Liver (tissue), 8 donors: ENCODE measurements at regions not wholly inside any gene's neighbourhood (a gene's known extent, or its start where the extent isn't known, plus 50 kb on each side); places are given as distances from the start of the nearest gene placed in this dataset.

Source experiments
- DNase-seq: peaks from one replicate; pipeline ENCODE4 v3.0.0-alpha.2; 2017; ENCODE audit warnings: low spot score
- H3K27ac ChIP-seq, 2 donors: one replicate each; pipeline ENCODE4 v1.7.0; 2013; ENCODE audit warnings: inconsistent platforms in 2 of 2, low read length in 2 of 2, control low read depth in 1 of 2, low read depth in 1 of 2, mild to moderate bottlenecking in 1 of 2
- H3K27me3 ChIP-seq, 4 donors: one replicate each; pipeline versions ENCODE4 v1.6.1 to v1.7.0; 2013; ENCODE audit warnings: low read length in 3 of 4, inconsistent platforms in 1 of 4, mild to moderate bottlenecking in 1 of 4, moderate library complexity in 1 of 4; ENCODE audit not compliant: control insufficient read depth in 4 of 4, insufficient read depth in 4 of 4
- H3K36me3 ChIP-seq, 4 donors: one replicate each; pipeline versions ENCODE4 v1.6.1 to v1.7.0; 2013; ENCODE audit warnings: low read length in 3 of 4, mild to moderate bottlenecking in 3 of 4, low read depth in 1 of 4, moderate library complexity in 1 of 4; ENCODE audit not compliant: control insufficient read depth in 4 of 4, insufficient read depth in 3 of 4
- H3K4me1 ChIP-seq, 4 donors: one replicate each; pipeline versions ENCODE4 v1.6.1 to v1.7.0; 2013; ENCODE audit warnings: low read length in 3 of 4, mild to moderate bottlenecking in 3 of 4, moderate library complexity in 1 of 4; ENCODE audit not compliant: control insufficient read depth in 4 of 4, insufficient read depth in 4 of 4
- H3K4me3 ChIP-seq, 3 donors: one replicate each; pipeline versions ENCODE4 v1.6.1 to v1.7.0; 2013; ENCODE audit warnings: low read length in 3 of 3, control low read depth in 1 of 3, low read depth in 1 of 3, mild to moderate bottlenecking in 1 of 3
- H3K9ac ChIP-seq, 2 donors: one replicate each; pipeline ENCODE4 v1.7.0; 2013; ENCODE audit warnings: low read length in 2 of 2, mild to moderate bottlenecking in 2 of 2, moderate library complexity in 2 of 2, control low read depth in 1 of 2, low read depth in 1 of 2
- H3K9me3 ChIP-seq, 4 donors: one replicate each; pipeline versions ENCODE4 v1.6.1 to v1.7.0; 2013; ENCODE audit warnings: low read length in 3 of 4; ENCODE audit not compliant: control insufficient read depth in 4 of 4
- ATF3 ChIP-seq: IDR thresholded peaks from 2 replicates; pipeline ENCODE4 v1.6.1; 2016; ENCODE audit warnings: antibody characterized with exemption
- EGR1 ChIP-seq, 2 donors: IDR thresholded peaks; 2 replicates each; pipeline ENCODE4 v1.6.1; 2016 to 2018; ENCODE audit warnings: antibody characterized with exemption in 2 of 2, low read depth in 2 of 2
- FOXA1 ChIP-seq: IDR thresholded peaks from 2 replicates; pipeline ENCODE4 v1.6.1; 2016; ENCODE audit warnings: antibody characterized with exemption
- FOXA2 ChIP-seq: IDR thresholded peaks from 2 replicates; pipeline ENCODE4 v1.6.1; 2016; ENCODE audit warnings: antibody characterized with exemption
- GABPA ChIP-seq, 2 donors: IDR thresholded peaks in 1 of 2; conservative IDR thresholded peaks in 1 of 2; 2 replicates each; pipeline ENCODE4 v1.6.1; 2016; ENCODE audit warnings: antibody characterized with exemption in 2 of 2, mild to moderate bottlenecking in 1 of 2, moderate library complexity in 1 of 2
- HNF4A ChIP-seq, 2 donors: conservative IDR thresholded peaks; 2 replicates each; pipeline ENCODE4 v1.6.1; 2016; ENCODE audit warnings: antibody characterized with exemption in 2 of 2, mild to moderate bottlenecking in 2 of 2
- HNF4G ChIP-seq: IDR thresholded peaks from 2 replicates; pipeline ENCODE4 v1.6.1; 2016; ENCODE audit warnings: antibody characterized with exemption
- JUND ChIP-seq, 2 donors: IDR thresholded peaks; 2 replicates each; pipeline ENCODE4 v1.6.1; 2016; ENCODE audit warnings: antibody characterized with exemption in 2 of 2
- MAX ChIP-seq: IDR thresholded peaks from 2 replicates; pipeline ENCODE4 v1.6.1; 2016; ENCODE audit warnings: antibody characterized with exemption
- NR2F2 ChIP-seq: IDR thresholded peaks from 2 replicates; pipeline ENCODE4 v1.6.1; 2016; ENCODE audit warnings: antibody characterized with exemption
- RAD21 ChIP-seq, 2 donors: IDR thresholded peaks; 2 replicates each; pipeline ENCODE4 v1.6.1; 2016; ENCODE audit warnings: antibody characterized with exemption in 2 of 2, mild to moderate bottlenecking in 2 of 2
- RXRA ChIP-seq, 2 donors: IDR thresholded peaks; 2 replicates each; pipeline ENCODE4 v1.6.1; 2017 to 2018; ENCODE audit warnings: antibody characterized with exemption in 2 of 2, mild to moderate bottlenecking in 1 of 2
- SP1 ChIP-seq: IDR thresholded peaks from 2 replicates; pipeline ENCODE4 v1.6.1; 2018; ENCODE audit warnings: antibody characterized with exemption, mild to moderate bottlenecking
- TAF1 ChIP-seq: conservative IDR thresholded peaks from 2 replicates; pipeline ENCODE4 v1.6.1; 2016; ENCODE audit warnings: antibody characterized with exemption, mild to moderate bottlenecking
- YY1 ChIP-seq: IDR thresholded peaks from 2 replicates; pipeline ENCODE4 v1.6.1; 2016; ENCODE audit warnings: antibody characterized with exemption, mild to moderate bottlenecking
- WGBS: extraction: QIAGEN DNeasy Blood & Tissue Kit; methylation state at CpG from one replicate; pipeline ENCODE4 v1.1.7; 2013; 5-methylcytosine and 5-hydroxymethylcytosine counted together
- TF ChIP-seq, protein P1 (sequence below): fragments of 150-350 bp; IDR thresholded peaks from 2 replicates; pipeline ENCODE4 v1.5.1; 2017; ENCODE audit warnings: improper control_type of control experiment, low read depth, low read length; ENCODE audit not compliant: missing input control
- TF ChIP-seq, protein P2 (sequence below): IDR thresholded peaks from 2 replicates; pipeline ENCODE4 v1.6.1; 2016; ENCODE audit warnings: antibody characterized with exemption, mild to moderate bottlenecking
- TF ChIP-seq, protein P3 (sequence below): IDR thresholded peaks from 2 replicates; pipeline ENCODE4 v1.6.1; 2016; ENCODE audit warnings: antibody characterized with exemption
- donor health status: healthy.
- donor health status: healthy.
- donor health status: healthy.
- donor health status: healthy.
- donor health status: healthy.

DNA sequence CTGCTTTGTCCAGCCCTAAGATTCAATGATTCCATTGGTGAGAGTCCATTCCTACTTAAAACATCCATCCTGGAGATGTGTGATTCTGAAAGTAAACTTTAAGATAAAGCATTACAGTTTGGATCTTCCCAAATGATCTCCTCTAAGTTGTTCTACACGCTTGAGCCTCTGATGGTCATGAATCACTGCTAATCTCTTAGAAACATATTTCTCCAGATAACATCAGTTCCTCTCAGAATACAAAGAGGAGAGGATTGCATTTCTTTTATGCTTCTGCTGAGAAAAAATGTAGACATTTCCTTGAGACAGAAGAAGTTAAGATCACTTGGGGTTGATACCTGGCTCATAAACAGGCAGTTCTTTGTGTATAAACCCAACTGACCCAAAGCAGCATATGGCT is 281.2 kb upstream of the DPH6 start:
- Histone ChIP-seq H3K9me3 (no peaks in the 10 kb centered on the region), H3K4me1 (peaks cover 0 to 2% (median 0%) of the 10 kb centered on the region in 4 donors), H3K36me3 (no peaks in the 10 kb centered on the region), H3K9ac (no peak overlapping the region), H3K27ac (no peak overlapping the region), H3K27me3 (no peaks in the 10 kb centered on the region), H3K4me3 (no peak overlapping the region)
- 69% methylated on average over 1 of the region's 1 CpG for WGBS
- TF ChIP-seq HNF4A (conservative IDR thresholded peaks at IDR 0.05) (no peak), RAD21 (IDR thresholded peaks at IDR 0.05) (no peak), FOXA1 (no peak), HNF4G (no peak), YY1 (no peak), JUND (IDR thresholded peaks at IDR 0.05) (no peak), EGR1 (IDR thresholded peaks at IDR 0.05; ENCODE audit: low read depth in 2 of 2) (no peak), TAF1 (no peak), MAX (no peak), RXRA (IDR thresholded peaks at IDR 0.05) (no peak), NR2F2 (no peak), FOXA2 (no peak), SP1 (no peak), GABPA (IDR thresholded peaks at IDR 0.05 in 1 of 2, conservative IDR thresholded peaks at IDR 0.05 in 1 of 2) (no peak), ATF3 (no peak)
- TF ChIP-seq, protein P1, sequence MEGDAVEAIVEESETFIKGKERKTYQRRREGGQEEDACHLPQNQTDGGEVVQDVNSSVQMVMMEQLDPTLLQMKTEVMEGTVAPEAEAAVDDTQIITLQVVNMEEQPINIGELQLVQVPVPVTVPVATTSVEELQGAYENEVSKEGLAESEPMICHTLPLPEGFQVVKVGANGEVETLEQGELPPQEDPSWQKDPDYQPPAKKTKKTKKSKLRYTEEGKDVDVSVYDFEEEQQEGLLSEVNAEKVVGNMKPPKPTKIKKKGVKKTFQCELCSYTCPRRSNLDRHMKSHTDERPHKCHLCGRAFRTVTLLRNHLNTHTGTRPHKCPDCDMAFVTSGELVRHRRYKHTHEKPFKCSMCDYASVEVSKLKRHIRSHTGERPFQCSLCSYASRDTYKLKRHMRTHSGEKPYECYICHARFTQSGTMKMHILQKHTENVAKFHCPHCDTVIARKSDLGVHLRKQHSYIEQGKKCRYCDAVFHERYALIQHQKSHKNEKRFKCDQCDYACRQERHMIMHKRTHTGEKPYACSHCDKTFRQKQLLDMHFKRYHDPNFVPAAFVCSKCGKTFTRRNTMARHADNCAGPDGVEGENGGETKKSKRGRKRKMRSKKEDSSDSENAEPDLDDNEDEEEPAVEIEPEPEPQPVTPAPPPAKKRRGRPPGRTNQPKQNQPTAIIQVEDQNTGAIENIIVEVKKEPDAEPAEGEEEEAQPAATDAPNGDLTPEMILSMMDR = no peak
- TF ChIP-seq, protein P2, sequence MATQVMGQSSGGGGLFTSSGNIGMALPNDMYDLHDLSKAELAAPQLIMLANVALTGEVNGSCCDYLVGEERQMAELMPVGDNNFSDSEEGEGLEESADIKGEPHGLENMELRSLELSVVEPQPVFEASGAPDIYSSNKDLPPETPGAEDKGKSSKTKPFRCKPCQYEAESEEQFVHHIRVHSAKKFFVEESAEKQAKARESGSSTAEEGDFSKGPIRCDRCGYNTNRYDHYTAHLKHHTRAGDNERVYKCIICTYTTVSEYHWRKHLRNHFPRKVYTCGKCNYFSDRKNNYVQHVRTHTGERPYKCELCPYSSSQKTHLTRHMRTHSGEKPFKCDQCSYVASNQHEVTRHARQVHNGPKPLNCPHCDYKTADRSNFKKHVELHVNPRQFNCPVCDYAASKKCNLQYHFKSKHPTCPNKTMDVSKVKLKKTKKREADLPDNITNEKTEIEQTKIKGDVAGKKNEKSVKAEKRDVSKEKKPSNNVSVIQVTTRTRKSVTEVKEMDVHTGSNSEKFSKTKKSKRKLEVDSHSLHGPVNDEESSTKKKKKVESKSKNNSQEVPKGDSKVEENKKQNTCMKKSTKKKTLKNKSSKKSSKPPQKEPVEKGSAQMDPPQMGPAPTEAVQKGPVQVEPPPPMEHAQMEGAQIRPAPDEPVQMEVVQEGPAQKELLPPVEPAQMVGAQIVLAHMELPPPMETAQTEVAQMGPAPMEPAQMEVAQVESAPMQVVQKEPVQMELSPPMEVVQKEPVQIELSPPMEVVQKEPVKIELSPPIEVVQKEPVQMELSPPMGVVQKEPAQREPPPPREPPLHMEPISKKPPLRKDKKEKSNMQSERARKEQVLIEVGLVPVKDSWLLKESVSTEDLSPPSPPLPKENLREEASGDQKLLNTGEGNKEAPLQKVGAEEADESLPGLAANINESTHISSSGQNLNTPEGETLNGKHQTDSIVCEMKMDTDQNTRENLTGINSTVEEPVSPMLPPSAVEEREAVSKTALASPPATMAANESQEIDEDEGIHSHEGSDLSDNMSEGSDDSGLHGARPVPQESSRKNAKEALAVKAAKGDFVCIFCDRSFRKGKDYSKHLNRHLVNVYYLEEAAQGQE = no peak
- TF ChIP-seq, protein P3, sequence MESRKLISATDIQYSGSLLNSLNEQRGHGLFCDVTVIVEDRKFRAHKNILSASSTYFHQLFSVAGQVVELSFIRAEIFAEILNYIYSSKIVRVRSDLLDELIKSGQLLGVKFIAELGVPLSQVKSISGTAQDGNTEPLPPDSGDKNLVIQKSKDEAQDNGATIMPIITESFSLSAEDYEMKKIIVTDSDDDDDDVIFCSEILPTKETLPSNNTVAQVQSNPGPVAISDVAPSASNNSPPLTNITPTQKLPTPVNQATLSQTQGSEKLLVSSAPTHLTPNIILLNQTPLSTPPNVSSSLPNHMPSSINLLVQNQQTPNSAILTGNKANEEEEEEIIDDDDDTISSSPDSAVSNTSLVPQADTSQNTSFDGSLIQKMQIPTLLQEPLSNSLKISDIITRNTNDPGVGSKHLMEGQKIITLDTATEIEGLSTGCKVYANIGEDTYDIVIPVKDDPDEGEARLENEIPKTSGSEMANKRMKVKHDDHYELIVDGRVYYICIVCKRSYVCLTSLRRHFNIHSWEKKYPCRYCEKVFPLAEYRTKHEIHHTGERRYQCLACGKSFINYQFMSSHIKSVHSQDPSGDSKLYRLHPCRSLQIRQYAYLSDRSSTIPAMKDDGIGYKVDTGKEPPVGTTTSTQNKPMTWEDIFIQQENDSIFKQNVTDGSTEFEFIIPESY = no peak
- no peak for DNase-seq
